HepG2 (cell line): ENCODE measurements at regions not wholly inside any gene's neighbourhood (a gene's known extent, or its start where the extent isn't known, plus 50 kb on each side); places are given as distances from the start of the nearest gene placed in this dataset.

Experiments
- ATAC-seq: fragments of 200-7000 bp; cut with Tn5 transposase; 3 replicates; pipeline ENCODE4 v1.9.1; 2020; ENCODE audit warnings: mild to moderate bottlenecking, moderate library complexity
- BruUV-seq: library from RNA; stranded (reverse); fragments of 400-500 nt; replicated peaks from 2 replicates; lab custom pipeline; 2021; lab: Mats Ljungman, UMichigan
- CTCF ChIA-PET: fragments of 300-600 bp; formaldehyde crosslinking; extraction: SDS; loops from one replicate; lab custom pipeline; 2021; ENCODE audit warnings: low total read pairs, inconsistent platforms, low intra/inter-chr PET ratio; lab: Yijun Ruan, JAX
- POLR2A ChIA-PET: fragments of 350-600 bp; sonication (Branson Sonifier 250); formaldehyde crosslinking; loops from one replicate; lab custom pipeline; 2020; ENCODE audit warnings: antibody characterized with exemption, inconsistent platforms; lab: Yijun Ruan, JAX
- DNase-seq: peaks from one replicate; pipeline ENCODE4 v3.0.0-alpha.2; 2015; ENCODE audit warnings: low spot score
- FAIRE-seq: peaks from 3 replicates; lab custom pipeline; 2011; peaks lifted over from hg19 to GRCh38; lab: Jason Lieb, UNC
- H2AFZ ChIP-seq: one replicate; pipeline ENCODE4 v1.6.1; 2011; ENCODE audit warnings: low read length, inconsistent platforms
- H3K27ac ChIP-seq: fragments of 300-600 bp; 3 replicates; pipeline ENCODE4 v1.8.0; 2011; ENCODE audit warnings: mixed run types, mild to moderate bottlenecking, mixed read lengths, low read length, inconsistent platforms; ENCODE audit not compliant: insufficient read depth; ENCODE audit errors: extremely low read length
- H3K27me3 ChIP-seq, 2 experiments: fragments of 200-600 bp in 1 of 2; 2 replicates in 1 of 2; 3 replicates in 1 of 2; pipeline versions ENCODE4 v1.6.0 to v1.8.0; 2011; ENCODE audit warnings: low read length in 2 of 2, mild to moderate bottlenecking in 2 of 2, moderate library complexity in 2 of 2, inconsistent platforms in 1 of 2; ENCODE audit not compliant: insufficient read depth in 2 of 2, control insufficient read depth in 1 of 2
- H3K36me3 ChIP-seq, 2 experiments: fragments of 200-600 bp in 1 of 2; replicated peaks in 1 of 2; 2 replicates in 1 of 2; 3 replicates in 1 of 2; pipeline versions ENCODE4 v1.5.1 to v1.8.0; 2011; ENCODE audit warnings: low read length in 2 of 2, inconsistent platforms in 1 of 2; ENCODE audit not compliant: insufficient read depth in 2 of 2, control insufficient read depth in 1 of 2
- H3K4me1 ChIP-seq: 2 replicates; pipeline ENCODE4 v1.5.1; 2012; ENCODE audit warnings: low read length, inconsistent platforms; ENCODE audit not compliant: insufficient read depth
- H3K4me2 ChIP-seq: 2 replicates; pipeline ENCODE4 v1.6.0; 2011; ENCODE audit warnings: low read depth, low read length, inconsistent platforms
- H3K4me3 ChIP-seq, 3 experiments: fragments of 200-600 bp in 1 of 3; sonication (generic), shearing (Covaris generic) in 1 of 3; replicated peaks in 1 of 3; 2 replicates each; pipeline ENCODE4 v1.5.1; 2011 to 2016; ENCODE audit warnings: low read length in 3 of 3, inconsistent platforms in 2 of 3, low read depth in 2 of 3, mild to moderate bottlenecking in 2 of 3, control low read depth in 1 of 3, mixed read lengths in 1 of 3; ENCODE audit not compliant: insufficient read depth in 1 of 3
- H3K79me2 ChIP-seq: one replicate; pipeline ENCODE4 v1.6.1; 2011; ENCODE audit warnings: low read length, inconsistent platforms; ENCODE audit not compliant: insufficient read depth
- H3K9ac ChIP-seq: 2 replicates; pipeline ENCODE4 v1.6.0; 2011; ENCODE audit warnings: mild to moderate bottlenecking, low read depth, low read length, inconsistent platforms; ENCODE audit not compliant: insufficient read depth
- H3K9me3 ChIP-seq: 2 replicates; pipeline ENCODE4 v1.5.1; 2012; ENCODE audit warnings: mild to moderate bottlenecking, low read length
- H4K20me1 ChIP-seq: 2 replicates; pipeline ENCODE4 v1.6.0; 2011; ENCODE audit warnings: inconsistent platforms, mild to moderate bottlenecking, low read length, moderate library complexity; ENCODE audit not compliant: insufficient read depth
- ATF7 ChIP-seq, 2 experiments: fragments of 450-650 bp in 1 of 2; sonication (generic) in 1 of 2; formaldehyde crosslinking in 1 of 2; IDR thresholded peaks; 2 replicates each; pipeline versions ENCODE4 v1.4.0 to v1.6.1; 2016 to 2020; ENCODE audit warnings: antibody characterized with exemption in 1 of 2, mild to moderate bottlenecking in 1 of 2, missing genetic modification reagents in 1 of 2
- CENPBD1 ChIP-seq: sonication (generic); formaldehyde crosslinking; IDR thresholded peaks from 2 replicates; pipeline ENCODE4 v1.8.0; 2022; ENCODE audit warnings: missing genetic modification reagents, low read depth, mild to moderate bottlenecking, borderline replicate concordance
- CREB1 ChIP-seq, 2 experiments: fragments of 450-650 bp in 1 of 2; IDR thresholded peaks; 2 replicates each; pipeline ENCODE4 v1.6.1; 2016 to 2017; ENCODE audit warnings: control low read depth in 1 of 2, mild to moderate bottlenecking in 1 of 2, missing compliant biosample characterization in 1 of 2, missing genetic modification characterization in 1 of 2
- HMGA1 ChIP-seq: sonication (generic); formaldehyde crosslinking; conservative IDR thresholded peaks from 2 replicates; pipeline ENCODE4 v1.4.0; 2020; ENCODE audit warnings: missing genetic modification reagents
- REXO4 ChIP-seq: sonication (generic); formaldehyde crosslinking; IDR thresholded peaks from 2 replicates; pipeline ENCODE4 v1.8.0; 2022; ENCODE audit warnings: missing genetic modification reagents, mild to moderate bottlenecking, borderline replicate concordance
- SAFB2 ChIP-seq: sonication (generic); formaldehyde crosslinking; IDR thresholded peaks from 2 replicates; pipeline ENCODE4 v1.5.1; 2020; ENCODE audit warnings: missing genetic modification reagents, low read depth, mild to moderate bottlenecking, borderline replicate concordance
- SMARCE1 ChIP-seq: fragments of 450-650 bp; IDR thresholded peaks from 2 replicates; pipeline ENCODE4 v1.6.1; 2017; ENCODE audit warnings: borderline replicate concordance
- TFAP4 ChIP-seq: sonication (generic); IDR thresholded peaks from 2 replicates; pipeline ENCODE4 v1.6.1; 2016; ENCODE audit warnings: low read depth, borderline replicate concordance
- TFDP2 ChIP-seq: sonication (generic); formaldehyde crosslinking; IDR thresholded peaks from 2 replicates; pipeline ENCODE4 v1.4.0; 2020; ENCODE audit warnings: missing genetic modification reagents
- ZNF878 ChIP-seq: sonication (generic); formaldehyde crosslinking; IDR thresholded peaks from 2 replicates; pipeline ENCODE4 v1.8.1; 2023; ENCODE audit warnings: mild to moderate bottlenecking, missing genetic modification reagents, moderate library complexity
- WGBS: methylation state at CpG from one replicate; pipeline ENCODE4 v1.1.6; 2017; ENCODE audit warnings: low lambda C conversion rate; 5-methylcytosine and 5-hydroxymethylcytosine counted together
- in situ Hi-C: cut with HindIII; loops from 2 replicates; pipeline ENCODE4 v1.10.0; 2017; ENCODE audit warnings: low pct_unique_long_range_greater_than_20kb; ENCODE audit not compliant: extremely low pct_ligation_motif_present
- intact Hi-C: fragments of 100-400 bp; cut with micrococcal nuclease; formaldehyde crosslinking; loops from one replicate; pipeline ENCODE4 v1.10.0; 2022; ENCODE audit not compliant: unreplicated experiment
- TF ChIP-seq, protein P1 (sequence below): IDR thresholded peaks from 2 replicates; pipeline ENCODE4 v1.6.1; 2016; ENCODE audit warnings: mild to moderate bottlenecking, missing biosample characterization, missing genetic modification reagents
- TF ChIP-seq, protein P2 (sequence below): sonication (generic); formaldehyde crosslinking; IDR thresholded peaks from 2 replicates; pipeline ENCODE4 v1.9.0; 2021; ENCODE audit warnings: missing genetic modification reagents, borderline replicate concordance
- TF ChIP-seq, protein P3 (sequence below): sonication (generic); formaldehyde crosslinking; IDR thresholded peaks from 2 replicates; pipeline ENCODE4 v1.8.0; 2023; ENCODE audit warnings: mild to moderate bottlenecking, missing genetic modification reagents

- FAIRE-seq (no peak), DNase-seq (no peak)
- CTCF ChIA-PET = no interaction called here
- no peak overlapping the region for H3K9ac ChIP-seq
- peaks cover 16% of the 10 kb centered on the region; the same call in 1 of the 2 replicates for H3K9me3 ChIP-seq
- intact Hi-C loops = no loop called here
- WGBS = 13% methylated on average over 4 of the region's 4 CpGs
- H3K4me3 ChIP-seq = no peak overlapping the region
- no peak overlapping the region for H3K4me2 ChIP-seq
- no peak overlapping the region for H2AFZ ChIP-seq
- no peaks in the 10 kb centered on the region for H3K27me3 ChIP-seq
- POLR2A ChIA-PET = no interaction called here
- no peaks in the 10 kb centered on the region for H4K20me1 ChIP-seq
- no peaks in the 10 kb centered on the region for H3K4me1 ChIP-seq
- no peaks in the 10 kb centered on the region for H3K36me3 ChIP-seq
- TF ChIP-seq ATF7 (IDR thresholded peaks at IDR 0.05) (peak; percentile 98), ATF7 (CRISPR knock-in tag; IDR thresholded peaks at IDR 0.05) (no peak), CREB1 (IDR thresholded peaks at IDR 0.05) (peak; percentile 86), CREB1 (CRISPR knock-in tag; IDR thresholded peaks at IDR 0.05) (no peak)
- TF ChIP-seq, protein P1, sequence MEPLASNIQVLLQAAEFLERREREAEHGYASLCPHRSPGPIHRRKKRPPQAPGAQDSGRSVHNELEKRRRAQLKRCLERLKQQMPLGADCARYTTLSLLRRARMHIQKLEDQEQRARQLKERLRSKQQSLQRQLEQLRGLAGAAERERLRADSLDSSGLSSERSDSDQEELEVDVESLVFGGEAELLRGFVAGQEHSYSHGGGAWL (CRISPR knock-in tag) = no peak
- TF ChIP-seq, all 625 proteins: peak for 2
- H3K27ac ChIP-seq = no peak overlapping the region
- no peak for ATAC-seq
- in situ Hi-C loops = no loop called here
- no TSS peak for BruUV-seq
- no peaks in the 10 kb centered on the region for H3K79me2 ChIP-seq
Observed at GRCh38 chr12:127267128-127267527, 999.8 kb upstream of the TMEM132C start.

DNA sequence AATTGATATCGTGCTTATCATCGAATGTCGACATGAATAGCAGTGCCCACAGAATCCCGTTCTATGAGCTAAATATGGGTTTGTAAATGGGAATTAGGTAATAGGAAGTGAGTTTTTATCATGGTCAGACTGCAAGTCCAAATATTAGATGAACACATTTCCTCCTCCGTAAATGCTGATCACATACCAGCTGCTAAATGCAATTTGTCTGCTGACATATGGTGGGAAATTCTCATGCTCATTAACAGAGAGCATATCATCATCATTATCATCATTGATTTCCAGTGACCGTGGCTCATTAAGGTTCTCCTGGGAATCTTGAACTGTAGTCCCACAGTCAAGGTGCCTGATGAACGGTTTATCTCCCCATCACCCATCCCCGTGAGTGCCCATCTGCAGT is 998.8 kb upstream of the TMEM132C start:
- CTCF ChIA-PET = no interaction called here
- TF ChIP-seq, protein P2, sequence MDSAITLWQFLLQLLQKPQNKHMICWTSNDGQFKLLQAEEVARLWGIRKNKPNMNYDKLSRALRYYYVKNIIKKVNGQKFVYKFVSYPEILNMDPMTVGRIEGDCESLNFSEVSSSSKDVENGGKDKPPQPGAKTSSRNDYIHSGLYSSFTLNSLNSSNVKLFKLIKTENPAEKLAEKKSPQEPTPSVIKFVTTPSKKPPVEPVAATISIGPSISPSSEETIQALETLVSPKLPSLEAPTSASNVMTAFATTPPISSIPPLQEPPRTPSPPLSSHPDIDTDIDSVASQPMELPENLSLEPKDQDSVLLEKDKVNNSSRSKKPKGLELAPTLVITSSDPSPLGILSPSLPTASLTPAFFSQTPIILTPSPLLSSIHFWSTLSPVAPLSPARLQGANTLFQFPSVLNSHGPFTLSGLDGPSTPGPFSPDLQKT (CRISPR knock-in tag) = no peak
- TF ChIP-seq, protein P3, sequence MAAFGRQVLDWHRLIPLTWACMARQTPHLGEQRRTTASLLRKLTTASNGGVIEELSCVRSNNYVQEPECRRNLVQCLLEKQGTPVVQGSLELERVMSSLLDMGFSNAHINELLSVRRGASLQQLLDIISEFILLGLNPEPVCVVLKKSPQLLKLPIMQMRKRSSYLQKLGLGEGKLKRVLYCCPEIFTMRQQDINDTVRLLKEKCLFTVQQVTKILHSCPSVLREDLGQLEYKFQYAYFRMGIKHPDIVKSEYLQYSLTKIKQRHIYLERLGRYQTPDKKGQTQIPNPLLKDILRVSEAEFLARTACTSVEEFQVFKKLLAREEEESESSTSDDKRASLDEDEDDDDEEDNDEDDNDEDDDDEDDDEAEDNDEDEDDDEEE (CRISPR knock-in tag) = no peak
- TF ChIP-seq HMGA1 = no peak
- no peak for TF ChIP-seq SAFB2 (CRISPR knock-in tag)
- TF ChIP-seq CENPBD1 = no peak
- no peak for TF ChIP-seq SMARCE1
- no peak for TF ChIP-seq TFDP2 (CRISPR knock-in tag)
- TF ChIP-seq TFAP4 = no peak
- no peak for TF ChIP-seq ZNF878 (CRISPR knock-in tag)
- TF ChIP-seq REXO4 (CRISPR knock-in tag) = no peak

More for the DNA sequence above, 998.8 kb upstream of the TMEM132C start:
- in situ Hi-C loops = no loop called here
- H3K9me3 ChIP-seq = peaks cover 7% of the 10 kb centered on the region; the same call in 1 of the 2 replicates
- POLR2A ChIA-PET = no interaction called here
- FAIRE-seq (no peak), DNase-seq (no peak), ATAC-seq (no peak)
- H3K27ac ChIP-seq = no peak overlapping the region
- no TSS peak for BruUV-seq
- H3K4me3 ChIP-seq = no peak overlapping the region
- H3K9ac ChIP-seq = no peak overlapping the region
- H4K20me1 ChIP-seq = no peaks in the 10 kb centered on the region
- no peaks in the 10 kb centered on the region for H3K27me3 ChIP-seq
- no peaks in the 10 kb centered on the region for H3K36me3 ChIP-seq
- no peak overlapping the region for H2AFZ ChIP-seq
- H3K4me2 ChIP-seq = no peak overlapping the region
- 34% methylated on average over 6 of the region's 8 CpGs for WGBS
- no peaks in the 10 kb centered on the region for H3K79me2 ChIP-seq
- intact Hi-C loops = no loop called here
- H3K4me1 ChIP-seq = no peaks in the 10 kb centered on the region
